PC-3 (cell line): ENCODE measurements at regions not wholly inside any gene's neighbourhood (a gene's known extent, or its start where the extent isn't known, plus 50 kb on each side); places are given as distances from the start of the nearest gene placed in this dataset.

Experiments used
- ATAC-seq: fragments of 200-7000 bp; cut with Tn5 transposase; 2 replicates; pipeline ENCODE4 v1.9.1; 2020; ENCODE audit warnings: mild to moderate bottlenecking, moderate library complexity
- BruUV-seq: library from RNA; stranded (reverse); fragments of 400-500 nt; replicated peaks from 2 replicates; lab custom pipeline; 2021; lab: Mats Ljungman, UMichigan
- CTCF ChIA-PET: fragments of 300-600 bp; sonication (Branson Sonifier 250); formaldehyde crosslinking; loops from one replicate; lab custom pipeline; 2022; ENCODE audit warnings: antibody characterized with exemption; lab: Charles Lee
- POLR2A ChIA-PET: fragments of 300-600 bp; sonication (Branson Sonifier 250); formaldehyde crosslinking; loops from one replicate; lab custom pipeline; 2022; ENCODE audit warnings: antibody characterized with exemption; ENCODE audit not compliant: unreplicated experiment; lab: Charles Lee
- DNase-seq: peaks from one replicate; pipeline ENCODE4 v3.0.0-alpha.2; 2015
- H2AFZ ChIP-seq: fragments of 300-600 bp; sonication (generic); 2 replicates; pipeline ENCODE4 v1.6.0; 2016; ENCODE audit warnings: antibody characterized with exemption, low read length
- H3F3A ChIP-seq: fragments of 300-600 bp; sonication (generic); one replicate; pipeline ENCODE4 v1.6.0; 2017; ENCODE audit warnings: antibody characterized with exemption, low read length, control low read depth, mild to moderate bottlenecking; ENCODE audit not compliant: unreplicated experiment
- H3K27ac ChIP-seq: fragments of 300-600 bp; sonication (generic); 2 replicates; pipeline ENCODE4 v1.5.1; 2016; ENCODE audit warnings: mild to moderate bottlenecking, low read length
- H3K27me3 ChIP-seq: fragments of 300-600 bp; sonication (generic); 2 replicates; pipeline ENCODE4 v1.6.1; 2016; ENCODE audit warnings: low read length, mixed read lengths
- H3K36me3 ChIP-seq: fragments of 300-600 bp; sonication (generic); 2 replicates; pipeline ENCODE4 v1.6.1; 2016; ENCODE audit warnings: low read depth, mixed run types, low read length, mixed read lengths
- H3K4me1 ChIP-seq: fragments of 300-600 bp; sonication (generic); 2 replicates; pipeline ENCODE4 v1.5.1; 2016; ENCODE audit warnings: low read length; ENCODE audit not compliant: insufficient read depth
- H3K4me2 ChIP-seq: fragments of 300-600 bp; sonication (generic); 2 replicates; pipeline ENCODE4 v1.6.0; 2016; ENCODE audit warnings: low read length
- H3K4me3 ChIP-seq: fragments of 300-600 bp; sonication (generic); 2 replicates; pipeline ENCODE4 v1.5.1; 2016; ENCODE audit warnings: mild to moderate bottlenecking, low read length, mixed read lengths
- H3K79me2 ChIP-seq: fragments of 300-600 bp; sonication (generic); 2 replicates; pipeline ENCODE4 v1.6.1; 2017; ENCODE audit warnings: low read length, mixed read lengths
- H3K9ac ChIP-seq: fragments of 300-600 bp; sonication (generic); 2 replicates; pipeline ENCODE4 v1.6.0; 2016; ENCODE audit warnings: mild to moderate bottlenecking, low read length
- H3K9me2 ChIP-seq: fragments of 300-600 bp; sonication (generic); replicated peaks from 2 replicates; pipeline ENCODE4 v1.6.1; 2016; ENCODE audit warnings: mixed run types, low read length, mixed read lengths
- H3K9me3 ChIP-seq: fragments of 300-600 bp; sonication (generic); 2 replicates; pipeline ENCODE4 v1.6.1; 2016; ENCODE audit warnings: low read length, mixed read lengths
- H4K20me1 ChIP-seq: fragments of 300-600 bp; sonication (generic); 2 replicates; pipeline ENCODE4 v1.6.1; 2016; ENCODE audit warnings: low read length, mixed read lengths
- CTCF ChIP-seq: fragments of 300-600 bp; sonication (generic); conservative IDR thresholded peaks from 2 replicates; pipeline ENCODE4 v1.5.1; 2017; ENCODE audit warnings: antibody characterized with exemption, low read depth, mild to moderate bottlenecking, low read length
- EZH2 ChIP-seq: fragments of 300-600 bp; sonication (generic); IDR thresholded peaks from one replicate; pipeline ENCODE4 v1.6.1; 2017; ENCODE audit warnings: antibody characterized with exemption, mild to moderate bottlenecking, low read length; ENCODE audit not compliant: unreplicated experiment
- EZH2phosphoT487 ChIP-seq: fragments of 300-600 bp; sonication (generic); IDR thresholded peaks from 2 replicates; pipeline ENCODE4 v1.6.1; 2018; ENCODE audit warnings: mild to moderate bottlenecking, antibody characterized with exemption, low read length, borderline replicate concordance
- intact Hi-C: fragments of 100-400 bp; cut with micrococcal nuclease; formaldehyde crosslinking; loops from 2 replicates; pipeline ENCODE4 v1.9.0; 2023

GRCh38 chr6:113095841-113096240 lies 748.7 kb downstream of the RFPL4B start:
- H3K79me2 ChIP-seq = no peaks in the 10 kb centered on the region
- no peak overlapping the region for H3K9ac ChIP-seq
- no peak overlapping the region for H3K4me2 ChIP-seq
- H3K36me3 ChIP-seq = no peaks in the 10 kb centered on the region
- H2AFZ ChIP-seq = no peak overlapping the region
- POLR2A ChIA-PET = no interaction called here
- no peak for ATAC-seq
- H3K9me3 ChIP-seq = no peaks in the 10 kb centered on the region
- TF ChIP-seq EZH2phosphoT487 (no peak), EZH2 (no peak), CTCF (no peak)
- H3K4me1 ChIP-seq = no peaks in the 10 kb centered on the region
- H3K4me3 ChIP-seq = no peak overlapping the region
- no peak for DNase-seq
- no TSS peak for BruUV-seq
- H3K27ac ChIP-seq = no peak overlapping the region
- H3K27me3 ChIP-seq = no peaks in the 10 kb centered on the region
- no peaks in the 10 kb centered on the region for H4K20me1 ChIP-seq
- H3F3A ChIP-seq = no peaks in the 10 kb centered on the region
- intact Hi-C loops = no loop called here
- no peaks in the 10 kb centered on the region for H3K9me2 ChIP-seq
- CTCF ChIA-PET = no interaction called here

GRCh38 chr6:113102761-113103160 lies 754.4 kb upstream of the MARCKS start:
- Histone ChIP-seq H4K20me1 (no peaks in the 10 kb centered on the region), H3K9me2 (no peaks in the 10 kb centered on the region), H3K9ac (no peak overlapping the region), H3K27ac (0 out of 2 replicates have a peak overlapping the region, but pooled peaks have one; percentile 2), H2AFZ (no peak overlapping the region), H3K4me1 (peaks cover 12% of the 10 kb centered on the region; the same call in 1 of the 2 replicates), H3K4me3 (no peak overlapping the region), H3F3A (no peaks in the 10 kb centered on the region), H3K27me3 (no peaks in the 10 kb centered on the region), H3K79me2 (no peaks in the 10 kb centered on the region), H3K4me2 (no peak overlapping the region), H3K36me3 (no peaks in the 10 kb centered on the region), H3K9me3 (no peaks in the 10 kb centered on the region)
- intact Hi-C loops = no loop called here
- POLR2A ChIA-PET = no interaction called here
- DNase-seq = peak; percentile 25
- TF ChIP-seq EZH2phosphoT487 (no peak), EZH2 (no peak), CTCF (no peak)
- CTCF ChIA-PET = no interaction called here
- BruUV-seq = no TSS peak
- ATAC-seq = peak; percentile 55

GRCh38 chr6:113103634-113104361 lies 753.3 kb upstream of the MARCKS start:
- no peaks in the 10 kb centered on the region for H4K20me1 ChIP-seq
- H3F3A ChIP-seq = no peaks in the 10 kb centered on the region
- no TSS peak for BruUV-seq
- H2AFZ ChIP-seq = no peak overlapping the region
- peaks cover 12% of the 10 kb centered on the region; the same call in 1 of the 2 replicates for H3K4me1 ChIP-seq
- ATAC-seq (peak; percentile 38; the same call in 1 of the 2 replicates), DNase-seq (peak; percentile 11)
- ChIA-PET POLR2A (no interaction called here), CTCF (interaction anchor here (0.5 kb wide), 1 partner anchor 35 kb away, joined by 6 read pairs; no protein-coding TSS in a partner anchor)
- no peak overlapping the region for H3K4me2 ChIP-seq
- no peak overlapping the region for H3K4me3 ChIP-seq
- H3K9me2 ChIP-seq = no peaks in the 10 kb centered on the region
- no peaks in the 10 kb centered on the region for H3K9me3 ChIP-seq
- H3K27ac ChIP-seq = 0 out of 2 replicates have a peak overlapping the region, but pooled peaks have one; percentile 2
- H3K9ac ChIP-seq = no peak overlapping the region
- no peaks in the 10 kb centered on the region for H3K36me3 ChIP-seq
- no peaks in the 10 kb centered on the region for H3K79me2 ChIP-seq
- TF ChIP-seq EZH2phosphoT487 (no peak), CTCF (no peak), EZH2 (no peak)
- intact Hi-C loops = no loop called here
- no peaks in the 10 kb centered on the region for H3K27me3 ChIP-seq
